ENCODE measurements at regions not wholly inside any gene's neighbourhood (a gene's known extent, or its start where the extent isn't known, plus 50 kb on each side); places are given as distances from the start of the nearest gene placed in this dataset.

GRCh38 chr3:73797311-73797710, 172.6 kb upstream of the PDZRN3 start:
- H3K23ac ChIP-seq (ENCODE audit: insufficient read length, low read depth, low read length), result no peak overlapping the region
- H3K23me2 ChIP-seq (ENCODE audit: insufficient read length, low read depth, low read length, poor library complexity, severe bottlenecking), result no peaks in the 10 kb centered on the region
- no peak overlapping the region for H2BK12ac ChIP-seq (ENCODE audit: insufficient read length, low read depth, low read length)
- H4K8ac ChIP-seq (replicated peaks; ENCODE audit: insufficient read length, low read depth, low read length), result no peak overlapping the region
- no peak overlapping the region for H3K27ac Mint-ChIP-seq
- no peaks in the 10 kb centered on the region for H3K36me3 Mint-ChIP-seq (ENCODE audit: insufficient read depth in 1 of 3, low read depth in 3 of 3)
- H3K14ac ChIP-seq (ENCODE audit: insufficient read depth, low read length), result no peak overlapping the region
- no peak for DNase-seq
- no peak overlapping the region for H3K9ac ChIP-seq (ENCODE audit: extremely low read depth, insufficient read length, low read length)
- no peak overlapping the region for H3K4me3 Mint-ChIP-seq
- H2BK15ac ChIP-seq (ENCODE audit: low read depth, low read length), result no peak overlapping the region
- H3K4me1 Mint-ChIP-seq, result peaks cover 0 to 7% of the 10 kb centered on the region in 2 experiments; a peak in 2 of 4 replicates
- no peak overlapping the region for H3K27ac ChIP-seq (ENCODE audit: insufficient read length, low read depth, low read length)
- WGBS (ENCODE audit: extremely low coverage, insufficient read length, low lambda C conversion rate), result no CpG with 5 or more reads among the region's 1 CpG
- TF ChIP-seq CTCF (conservative IDR thresholded peaks at IDR 0.05), result no peak
- H3K79me2 ChIP-seq (ENCODE audit: insufficient read depth, low read length), result no peaks in the 10 kb centered on the region
- H3K27me3 ChIP-seq (ENCODE audit: insufficient read depth, low read length), result no peaks in the 10 kb centered on the region
- H2AFZ ChIP-seq (ENCODE audit: low read length), result no peak overlapping the region
- H3K4ac ChIP-seq (ENCODE audit: low read depth, low read length), result no peak overlapping the region
- H4K91ac ChIP-seq (ENCODE audit: insufficient read length, low read depth, low read length), result no peak overlapping the region
- H3T11ph ChIP-seq (ENCODE audit: low read length), result no peak overlapping the region
- no peaks in the 10 kb centered on the region for H3K4me1 ChIP-seq (ENCODE audit: insufficient read depth, low read length)
- no peaks in the 10 kb centered on the region for H3K9me3 ChIP-seq (ENCODE audit: control insufficient read depth, low read depth, low read length)
- H3K18ac ChIP-seq (ENCODE audit: insufficient read length, low read depth, low read length), result no peak overlapping the region
- H3K56ac ChIP-seq (ENCODE audit: insufficient read length, low read depth, low read length), result no peak overlapping the region
- H2BK5ac ChIP-seq (ENCODE audit: insufficient read length, low read length), result no peak overlapping the region
- no peak overlapping the region for H2BK120ac ChIP-seq (ENCODE audit: low read depth, low read length, poor library complexity, severe bottlenecking)
- no peaks in the 10 kb centered on the region for H3K79me1 ChIP-seq (ENCODE audit: insufficient read depth, low read depth, low read length, poor library complexity, severe bottlenecking)
- no peak overlapping the region for H2AK5ac ChIP-seq (ENCODE audit: insufficient read length, low read length)
- H3K27me3 Mint-ChIP-seq (ENCODE audit: low read depth), result no peaks in the 10 kb centered on the region
- no peak overlapping the region for H3K4me2 ChIP-seq (ENCODE audit: insufficient read depth, insufficient read length, low read length)
- no peak overlapping the region for H4K5ac ChIP-seq (ENCODE audit: insufficient read length, low read depth, low read length)
- H4K20me1 ChIP-seq (ENCODE audit: control insufficient read depth, insufficient read depth, insufficient read length), result no peaks in the 10 kb centered on the region
- H3K9me3 Mint-ChIP-seq, result no peaks in the 10 kb centered on the region
- H2BK20ac ChIP-seq (ENCODE audit: low read depth, low read length, poor library complexity, severe bottlenecking), result no peak overlapping the region

Measured in H9 (cell line).